BLaER1 (cell line): ENCODE measurements at regions not wholly inside any gene's neighbourhood (a gene's known extent, or its start where the extent isn't known, plus 50 kb on each side); places are given as distances from the start of the nearest gene placed in this dataset.

Source experiments
- H3K27ac ChIP-seq: shearing (Covaris generic); formaldehyde crosslinking; 2 replicates; pipeline ENCODE4 v1.8.1; 2022
- H3K27me3 ChIP-seq: shearing (Covaris generic); formaldehyde crosslinking; 2 replicates; pipeline ENCODE4 v1.8.1; 2022
- H3K36me3 ChIP-seq: shearing (Covaris generic); formaldehyde crosslinking; 2 replicates; pipeline ENCODE4 v1.8.1; 2022
- H3K4me1 ChIP-seq: shearing (Covaris generic); formaldehyde crosslinking; 2 replicates; pipeline ENCODE4 v1.8.1; 2022
- H3K4me2 ChIP-seq: shearing (Covaris generic); formaldehyde crosslinking; 2 replicates; pipeline ENCODE4 v1.8.1; 2022
- H3K4me3 ChIP-seq: shearing (Covaris generic); formaldehyde crosslinking; 2 replicates; pipeline ENCODE4 v1.8.1; 2022
- H3K9ac ChIP-seq: shearing (Covaris generic); formaldehyde crosslinking; 2 replicates; pipeline ENCODE4 v1.8.1; 2022
- H3K9me3 ChIP-seq: shearing (Covaris generic); formaldehyde crosslinking; 2 replicates; pipeline ENCODE4 v1.8.1; 2022
- H4K20me1 ChIP-seq: shearing (Covaris generic); formaldehyde crosslinking; 2 replicates; pipeline ENCODE4 v1.8.1; 2022
- Cebpa-rat ChIP-seq: shearing (Covaris generic); IDR thresholded peaks from 2 replicates; pipeline ENCODE4 v1.8.1; 2022

GRCh38 chr13:90952326-90952725 lies 395.2 kb upstream of the MIR17HG start:
- Histone ChIP-seq H3K27me3 (no peaks in the 10 kb centered on the region), H3K27ac (no peak overlapping the region), H3K9me3 (peaks cover 13% of the 10 kb centered on the region; the same call in 1 of the 2 replicates), H3K9ac (no peak overlapping the region), H3K4me3 (no peak overlapping the region), H3K4me2 (no peak overlapping the region), H4K20me1 (no peaks in the 10 kb centered on the region), H3K4me1 (no peaks in the 10 kb centered on the region), H3K36me3 (no peaks in the 10 kb centered on the region)
- TF ChIP-seq Cebpa-rat, result no peak

GRCh38 chr13:90954605-90955195 lies 392.8 kb upstream of the MIR17HG start:
- H3K4me2 ChIP-seq, result no peak overlapping the region
- TF ChIP-seq Cebpa-rat, result no peak
- no peaks in the 10 kb centered on the region for H3K4me1 ChIP-seq
- no peaks in the 10 kb centered on the region for H3K27me3 ChIP-seq
- H3K27ac ChIP-seq, result no peak overlapping the region
- no peaks in the 10 kb centered on the region for H3K36me3 ChIP-seq
- H3K4me3 ChIP-seq, result no peak overlapping the region
- no peak overlapping the region for H3K9ac ChIP-seq
- no peaks in the 10 kb centered on the region for H4K20me1 ChIP-seq
- H3K9me3 ChIP-seq, result no peaks in the 10 kb centered on the region

DNA sequence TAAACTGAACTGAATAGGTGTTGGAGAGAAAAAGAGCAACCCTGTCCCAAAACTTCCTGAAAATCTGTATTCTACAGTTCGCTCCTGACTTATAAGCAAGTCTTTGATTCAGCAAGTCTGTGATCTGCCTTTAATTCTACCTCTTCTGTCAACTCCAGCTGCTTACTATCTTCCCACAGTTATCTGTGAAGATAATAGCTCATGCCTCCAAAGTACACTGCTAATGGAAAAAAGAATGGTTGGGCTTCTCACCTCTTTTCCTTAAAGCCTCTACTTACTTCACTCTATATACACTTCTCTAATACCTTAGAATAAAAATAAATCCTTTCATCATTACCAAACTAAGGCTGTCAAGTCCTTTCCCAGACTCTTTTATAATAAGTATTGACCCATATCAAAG lies 391.5 kb upstream of the MIR17HG start:
- Histone ChIP-seq H3K4me3 (no peak overlapping the region), H3K4me1 (no peaks in the 10 kb centered on the region), H3K9me3 (no peaks in the 10 kb centered on the region), H4K20me1 (no peaks in the 10 kb centered on the region), H3K27me3 (no peaks in the 10 kb centered on the region), H3K36me3 (no peaks in the 10 kb centered on the region), H3K4me2 (no peak overlapping the region), H3K27ac (no peak overlapping the region), H3K9ac (no peak overlapping the region)
- no peak for TF ChIP-seq Cebpa-rat

DNA sequence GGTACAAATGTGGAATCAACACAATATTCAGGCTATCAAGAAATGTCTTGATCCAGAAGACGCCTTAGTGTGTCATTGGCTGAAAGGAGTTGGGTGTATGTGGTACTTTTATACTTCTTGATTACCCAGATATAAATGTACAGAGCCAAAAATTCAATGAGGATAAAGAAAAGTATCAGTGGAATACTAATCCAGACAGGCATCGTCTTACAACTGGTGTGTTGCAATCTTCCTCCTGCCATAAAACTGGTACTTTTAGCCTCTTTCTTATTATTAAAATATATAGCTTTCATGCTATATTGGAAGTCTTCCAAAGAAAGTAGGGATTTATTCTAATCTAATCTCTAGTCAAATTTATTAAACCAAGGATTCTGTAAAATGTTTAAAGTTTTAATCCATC lies 388.6 kb upstream of the MIR17HG start:
- Histone ChIP-seq H3K27ac (no peak overlapping the region), H3K9ac (no peak overlapping the region), H4K20me1 (no peaks in the 10 kb centered on the region), H3K4me3 (no peak overlapping the region), H3K9me3 (no peaks in the 10 kb centered on the region), H3K36me3 (no peaks in the 10 kb centered on the region), H3K27me3 (no peaks in the 10 kb centered on the region), H3K4me1 (no peaks in the 10 kb centered on the region), H3K4me2 (no peak overlapping the region)
- TF ChIP-seq Cebpa-rat, result no peak

GRCh38 chr13:90968166-90968904 lies 379.2 kb upstream of the MIR17HG start:
- no peak overlapping the region for H3K9ac ChIP-seq
- no peak for TF ChIP-seq Cebpa-rat
- no peaks in the 10 kb centered on the region for H3K4me1 ChIP-seq
- H3K27me3 ChIP-seq, result no peaks in the 10 kb centered on the region
- no peak overlapping the region for H3K27ac ChIP-seq
- H3K36me3 ChIP-seq, result no peaks in the 10 kb centered on the region
- H3K9me3 ChIP-seq, result no peaks in the 10 kb centered on the region
- H3K4me3 ChIP-seq, result no peak overlapping the region
- no peaks in the 10 kb centered on the region for H4K20me1 ChIP-seq
- no peak overlapping the region for H3K4me2 ChIP-seq

DNA sequence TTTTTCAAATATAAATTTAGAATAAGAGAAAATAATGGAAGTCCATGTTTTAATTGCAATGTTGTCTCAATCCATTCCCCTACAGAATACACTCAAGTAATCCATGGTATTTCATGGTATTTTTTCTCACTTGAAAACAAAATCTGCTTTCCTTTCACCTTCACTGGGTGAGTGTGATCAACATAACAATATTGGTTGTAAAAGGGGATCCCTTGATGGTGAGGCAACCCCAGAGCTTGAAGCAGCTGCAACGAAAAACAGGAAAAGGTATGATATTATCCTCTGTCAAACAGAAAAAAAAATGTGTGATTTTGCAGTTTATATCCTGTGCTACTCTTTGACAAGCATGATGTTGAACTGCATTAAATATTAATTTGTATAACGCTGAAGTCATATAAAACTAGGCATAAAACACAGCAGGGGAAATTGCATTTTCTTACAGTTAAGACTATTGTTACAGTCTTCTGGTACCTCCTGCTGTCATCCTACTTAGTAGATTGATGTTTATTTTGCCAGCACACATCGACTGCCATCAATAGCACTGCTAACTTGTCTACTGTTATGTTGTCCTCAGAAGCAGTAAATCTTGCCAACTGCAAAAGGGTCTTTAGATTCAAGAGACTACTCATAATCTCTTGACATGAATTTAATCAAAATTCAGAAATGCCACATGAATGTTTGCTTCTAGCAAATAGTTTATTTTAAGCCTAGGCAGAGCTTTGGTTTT lies 373.1 kb upstream of the MIR17HG start:
- no peak overlapping the region for H3K27ac ChIP-seq
- no peak overlapping the region for H3K9ac ChIP-seq
- peaks cover 15% of the 10 kb centered on the region for H3K4me1 ChIP-seq
- no peaks in the 10 kb centered on the region for H3K36me3 ChIP-seq
- H3K9me3 ChIP-seq, result no peaks in the 10 kb centered on the region
- H4K20me1 ChIP-seq, result no peaks in the 10 kb centered on the region
- no peak for TF ChIP-seq Cebpa-rat
- no peak overlapping the region for H3K4me3 ChIP-seq
- H3K4me2 ChIP-seq, result no peak overlapping the region
- H3K27me3 ChIP-seq, result no peaks in the 10 kb centered on the region

- no peak overlapping the region for H3K4me2 ChIP-seq
- no peak overlapping the region for H3K9ac ChIP-seq
- no peak overlapping the region for H3K4me3 ChIP-seq
- no peak overlapping the region for H3K27ac ChIP-seq
- H3K9me3 ChIP-seq, result no peaks in the 10 kb centered on the region
- TF ChIP-seq Cebpa-rat, result no peak
- peaks cover 15% of the 10 kb centered on the region for H3K4me1 ChIP-seq
- no peaks in the 10 kb centered on the region for H4K20me1 ChIP-seq
- no peaks in the 10 kb centered on the region for H3K36me3 ChIP-seq
- no peaks in the 10 kb centered on the region for H3K27me3 ChIP-seq
These were observed 368.4 kb upstream of the MIR17HG start for GRCh38 chr13:90979059-90979458.

- Histone ChIP-seq H3K27ac (no peak overlapping the region), H3K4me2 (no peak overlapping the region), H3K36me3 (no peaks in the 10 kb centered on the region), H3K4me1 (no peaks in the 10 kb centered on the region), H3K9ac (no peak overlapping the region), H3K9me3 (no peaks in the 10 kb centered on the region), H4K20me1 (no peaks in the 10 kb centered on the region), H3K4me3 (no peak overlapping the region), H3K27me3 (no peaks in the 10 kb centered on the region)
- no peak for TF ChIP-seq Cebpa-rat
These were observed 362.7 kb upstream of the MIR17HG start for GRCh38 chr13:90984756-90985155.

DNA sequence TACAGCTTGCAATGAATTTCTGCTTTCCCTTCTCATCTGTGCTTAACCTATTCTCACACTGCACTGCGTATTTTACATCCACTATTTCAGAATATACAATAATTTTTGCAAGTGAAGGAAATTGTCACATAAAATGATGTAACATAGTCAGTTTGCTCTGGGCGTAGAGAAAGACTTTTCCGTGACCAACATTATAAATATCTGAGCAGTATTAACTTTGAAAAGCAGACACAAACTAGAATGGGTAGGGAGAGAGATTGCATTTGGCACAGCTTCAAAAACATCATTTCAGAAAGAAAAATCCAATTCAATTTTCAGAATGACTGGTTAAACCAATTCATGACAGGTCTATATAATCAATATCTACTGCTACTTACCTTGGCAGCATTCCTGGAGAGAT lies 352.5 kb upstream of the MIR17HG start:
- no peak for TF ChIP-seq Cebpa-rat
- Histone ChIP-seq H3K36me3 (no peaks in the 10 kb centered on the region), H3K4me2 (no peak overlapping the region), H3K4me3 (no peak overlapping the region), H3K27me3 (no peaks in the 10 kb centered on the region), H3K4me1 (no peaks in the 10 kb centered on the region), H3K9ac (no peak overlapping the region), H3K27ac (no peak overlapping the region), H4K20me1 (no peaks in the 10 kb centered on the region), H3K9me3 (no peaks in the 10 kb centered on the region)

- Histone ChIP-seq H3K9ac (no peak overlapping the region), H3K9me3 (no peaks in the 10 kb centered on the region), H4K20me1 (no peaks in the 10 kb centered on the region), H3K4me2 (no peak overlapping the region), H3K27ac (no peak overlapping the region), H3K27me3 (no peaks in the 10 kb centered on the region), H3K36me3 (no peaks in the 10 kb centered on the region), H3K4me1 (no peaks in the 10 kb centered on the region), H3K4me3 (no peak overlapping the region)
- TF ChIP-seq Cebpa-rat, result no peak
These were observed 351.9 kb upstream of the MIR17HG start for GRCh38 chr13:90995614-90996013.
